HEK293 (cell line): ENCODE measurements at regions not wholly inside any gene's neighbourhood (a gene's known extent, or its start where the extent isn't known, plus 50 kb on each side); places are given as distances from the start of the nearest gene placed in this dataset.

Experiments used
- CTCF ChIA-PET: fragments of 350-600 bp; formaldehyde crosslinking; extraction: SDS; loops from one replicate; lab custom pipeline; 2021; ENCODE audit warnings: antibody characterized with exemption; lab: Yijun Ruan, JAX
- POLR2A ChIA-PET: fragments of 300-600 bp; formaldehyde crosslinking; extraction: SDS; loops from one replicate; lab custom pipeline; 2020; ENCODE audit warnings: antibody characterized with exemption, inconsistent platforms; lab: Yijun Ruan, JAX
- H3K27ac ChIP-seq: fragments of 200-500 bp; sonication (Bioruptor generic); 2 replicates; pipeline ENCODE4 v1.5.1; 2014; ENCODE audit warnings: low read depth, low read length, control low read depth, inconsistent platforms; ENCODE audit errors: extremely low read depth
- H3K36me3 ChIP-seq, 2 experiments: fragments of 200-500 bp in 1 of 2; sonication (Bioruptor generic) in 1 of 2; 1 replicate in 1 of 2; 2 replicates in 1 of 2; pipeline ENCODE4 v1.5.1; 2014 to 2017; ENCODE audit warnings: inconsistent platforms in 2 of 2, low read length in 2 of 2; ENCODE audit not compliant: control insufficient read depth in 2 of 2, insufficient read depth in 1 of 2
- H3K4me1 ChIP-seq: fragments of 200-500 bp; sonication (Bioruptor generic); 2 replicates; pipeline ENCODE4 v1.5.1; 2014; ENCODE audit warnings: mild to moderate bottlenecking, low read length, inconsistent platforms; ENCODE audit not compliant: control insufficient read depth, insufficient read depth
- H3K4me3 ChIP-seq: 2 replicates; pipeline ENCODE4 v1.5.1; 2011; ENCODE audit warnings: low read depth, mild to moderate bottlenecking, control low read depth, low read length, moderate library complexity
- H3K9me3 ChIP-seq: fragments of 200-500 bp; sonication (Bioruptor generic); 2 replicates; pipeline ENCODE4 v1.5.1; 2014; ENCODE audit warnings: low read depth, low read length, inconsistent platforms; ENCODE audit not compliant: control insufficient read depth, insufficient read depth
- ELK4 ChIP-seq: IDR thresholded peaks from 2 replicates; pipeline ENCODE4 v1.6.1; 2011; ENCODE audit warnings: mild to moderate bottlenecking, low read depth, low read length, borderline replicate concordance
- FEZF1 ChIP-seq: fragments of 450-650 bp; formaldehyde crosslinking; IDR thresholded peaks from 2 replicates; pipeline ENCODE4 v1.5.1; 2016; ENCODE audit warnings: missing biosample characterization, missing genetic modification characterization
- HIC1 ChIP-seq: fragments of 450-650 bp; formaldehyde crosslinking; IDR thresholded peaks from 2 replicates; pipeline ENCODE4 v1.5.1; 2016; ENCODE audit warnings: missing biosample characterization, missing genetic modification characterization
- KLF8 ChIP-seq: fragments of 450-650 bp; formaldehyde crosslinking; IDR thresholded peaks from 2 replicates; pipeline ENCODE4 v1.5.1; 2016; ENCODE audit warnings: missing biosample characterization, missing genetic modification characterization
- MEIS1 ChIP-seq: sonication (generic); formaldehyde crosslinking; IDR thresholded peaks from 2 replicates; pipeline ENCODE4 v1.8.1; 2022; ENCODE audit warnings: missing genetic modification reagents, mild to moderate bottlenecking, borderline replicate concordance
- PATZ1 ChIP-seq: fragments of 450-650 bp; formaldehyde crosslinking; IDR thresholded peaks from 2 replicates; pipeline ENCODE4 v1.5.1; 2016; ENCODE audit warnings: missing biosample characterization, missing genetic modification characterization
- PRDM2 ChIP-seq: fragments of 450-650 bp; formaldehyde crosslinking; IDR thresholded peaks from 2 replicates; pipeline ENCODE4 v1.5.1; 2016; ENCODE audit warnings: missing biosample characterization, missing genetic modification characterization, borderline replicate concordance
- TRIM28 ChIP-seq: IDR thresholded peaks from 2 replicates; pipeline ENCODE4 v1.6.1; 2011; ENCODE audit warnings: low read length, control low read depth, borderline replicate concordance
- YY2 ChIP-seq: fragments of 450-650 bp; formaldehyde crosslinking; IDR thresholded peaks from 2 replicates; pipeline ENCODE4 v1.5.1; 2016; ENCODE audit warnings: missing biosample characterization, missing genetic modification characterization
- ZBTB11 ChIP-seq: fragments of 450-650 bp; formaldehyde crosslinking; conservative IDR thresholded peaks from 2 replicates; pipeline ENCODE4 v1.5.1; 2016; ENCODE audit warnings: low read depth, missing biosample characterization, missing genetic modification characterization
- ZFP41 ChIP-seq: fragments of 450-650 bp; formaldehyde crosslinking; IDR thresholded peaks from 2 replicates; pipeline ENCODE4 v1.5.1; 2016; ENCODE audit warnings: missing biosample characterization, missing genetic modification characterization, borderline replicate concordance
- ZIC2 ChIP-seq: fragments of 450-650 bp; formaldehyde crosslinking; IDR thresholded peaks from 2 replicates; pipeline ENCODE4 v1.5.1; 2016; ENCODE audit warnings: missing biosample characterization, missing genetic modification characterization
- ZNF169 ChIP-seq: fragments of 450-650 bp; formaldehyde crosslinking; IDR thresholded peaks from 2 replicates; pipeline ENCODE4 v1.5.1; 2016; ENCODE audit warnings: missing biosample characterization, missing genetic modification characterization
- ZNF341 ChIP-seq: fragments of 450-650 bp; formaldehyde crosslinking; IDR thresholded peaks from 2 replicates; pipeline ENCODE4; 2016; ENCODE audit warnings: low read depth, missing biosample characterization, missing genetic modification characterization
- ZNF610 ChIP-seq: fragments of 450-650 bp; formaldehyde crosslinking; IDR thresholded peaks from 2 replicates; pipeline ENCODE4 v1.5.1; 2016; ENCODE audit warnings: missing biosample characterization, missing genetic modification characterization, borderline replicate concordance
- ZNF621 ChIP-seq: fragments of 450-650 bp; formaldehyde crosslinking; IDR thresholded peaks from 2 replicates; pipeline ENCODE4 v1.5.1; 2017; ENCODE audit warnings: missing biosample characterization, missing genetic modification characterization
- ZNF660 ChIP-seq: fragments of 450-650 bp; IDR thresholded peaks from 2 replicates; pipeline ENCODE4 v1.5.1; 2018; ENCODE audit warnings: missing biosample characterization, mild to moderate bottlenecking, missing genetic modification characterization
- ZNF670 ChIP-seq: fragments of 450-650 bp; formaldehyde crosslinking; IDR thresholded peaks from 2 replicates; pipeline ENCODE4 v1.5.1; 2016; ENCODE audit warnings: missing biosample characterization, missing genetic modification characterization, low read depth
- ZSCAN5A ChIP-seq: fragments of 450-650 bp; formaldehyde crosslinking; IDR thresholded peaks from 2 replicates; pipeline ENCODE4 v1.5.1; 2016; ENCODE audit warnings: missing biosample characterization, missing genetic modification characterization

- TF ChIP-seq PRDM2 (tag by site-specific recombination) (no peak), PATZ1 (tag by site-specific recombination) (no peak), ZNF610 (tag by site-specific recombination) (no peak), MEIS1 (CRISPR knock-in tag) (no peak), FEZF1 (tag by site-specific recombination) (no peak), ZSCAN5A (no peak), YY2 (tag by site-specific recombination) (no peak), ZFP41 (tag by site-specific recombination) (no peak), HIC1 (tag by site-specific recombination) (no peak), TRIM28 (no peak)
Measured at GRCh38 chr6:140077827-140078560, 703.5 kb upstream of the CITED2 start (continued).

GRCh38 chr6:140076105-140076504 is 701.7 kb upstream of the CITED2 start:
- Histone ChIP-seq H3K9me3 (no peaks in the 10 kb centered on the region), H3K36me3 (no peaks in the 10 kb centered on the region), H3K4me3 (no peak overlapping the region), H3K27ac (no peak overlapping the region), H3K4me1 (peaks cover 15% of the 10 kb centered on the region)
- ChIA-PET POLR2A (no interaction called here), CTCF (interaction anchor here (0.6 to 1.0 kb wide), 2 partner anchors 18 to 158 kb away, joined by 3 read pairs; no protein-coding TSS in a partner anchor)
- TF ChIP-seq ZNF169 (tag by site-specific recombination) (no peak), ZNF670 (tag by site-specific recombination) (no peak), ZBTB11 (tag by site-specific recombination) (no peak), ZNF621 (no peak), ZIC2 (tag by site-specific recombination) (no peak), KLF8 (tag by site-specific recombination) (no peak), ELK4 (no peak), ZNF610 (tag by site-specific recombination) (no peak), ZNF341 (tag by site-specific recombination) (no peak), ZNF660 (tag by site-specific recombination) (no peak)
